Astrocyte (in vitro differentiated cells and primary cell): ENCODE measurements at regions not wholly inside any gene's neighbourhood (a gene's known extent, or its start where the extent isn't known, plus 50 kb on each side); places are given as distances from the start of the nearest gene placed in this dataset.

Experiments used
- DNase-seq: peaks from one replicate; pipeline ENCODE4 v3.0.0-alpha.2; 2010; ENCODE audit warnings: low read depth
- FAIRE-seq: peaks from 2 replicates; lab custom pipeline; 2011; peaks lifted over from hg19 to GRCh38; lab: Jason Lieb, UNC
- H2AFZ ChIP-seq: 2 replicates; pipeline ENCODE4 v1.6.0; 2012; ENCODE audit warnings: low read depth, low read length, inconsistent platforms
- H3K27ac ChIP-seq: 2 replicates; pipeline ENCODE4 v1.5.1; 2011; ENCODE audit warnings: low read depth, low read length, inconsistent platforms
- H3K27me3 ChIP-seq: 2 replicates; pipeline ENCODE4 v1.6.0; 2011; ENCODE audit warnings: low read length, inconsistent platforms; ENCODE audit not compliant: insufficient read depth
- H3K36me3 ChIP-seq: 2 replicates; pipeline ENCODE4 v1.5.1; 2011; ENCODE audit warnings: low read length, inconsistent platforms; ENCODE audit not compliant: insufficient read depth
- H3K4me1 ChIP-seq: 2 replicates; pipeline ENCODE4 v1.5.1; 2011; ENCODE audit warnings: low read length, inconsistent platforms; ENCODE audit not compliant: insufficient read depth
- H3K4me2 ChIP-seq: 2 replicates; pipeline ENCODE4 v1.6.0; 2012; ENCODE audit warnings: low read length, inconsistent platforms
- H3K4me3 ChIP-seq: 2 replicates; pipeline ENCODE4 v1.5.1; 2011; ENCODE audit warnings: low read depth, mild to moderate bottlenecking, low read length, inconsistent platforms; ENCODE audit not compliant: insufficient read depth
- H3K79me2 ChIP-seq: 2 replicates; pipeline ENCODE4 v1.6.0; 2012; ENCODE audit warnings: mild to moderate bottlenecking, low read length, inconsistent platforms; ENCODE audit not compliant: insufficient read depth
- H3K9ac ChIP-seq: 2 replicates; pipeline ENCODE4 v1.6.0; 2012; ENCODE audit warnings: mild to moderate bottlenecking, low read length, inconsistent platforms
- H3K9me3 ChIP-seq: 2 replicates; pipeline ENCODE4 v1.5.1; 2012; ENCODE audit warnings: low read depth, mild to moderate bottlenecking, low read length, inconsistent platforms; ENCODE audit not compliant: insufficient read depth
- H4K20me1 ChIP-seq: 2 replicates; pipeline ENCODE4 v1.6.0; 2012; ENCODE audit warnings: low read length, inconsistent platforms; ENCODE audit not compliant: insufficient read depth
- H3K27ac Mint-ChIP-seq: one replicate; pipeline ENCODE4 v1.8.0; 2021; ENCODE audit warnings: mild to moderate bottlenecking, mixed read lengths; ENCODE audit not compliant: unreplicated experiment
- H3K27me3 Mint-ChIP-seq: one replicate; pipeline ENCODE4 v1.8.0; 2021; ENCODE audit warnings: low read depth, mixed read lengths; ENCODE audit not compliant: unreplicated experiment
- H3K36me3 Mint-ChIP-seq: one replicate; pipeline ENCODE4 v1.8.0; 2021; ENCODE audit warnings: low read depth, mixed read lengths; ENCODE audit not compliant: unreplicated experiment
- H3K4me1 Mint-ChIP-seq: one replicate; pipeline ENCODE4 v1.8.0; 2021; ENCODE audit warnings: low read depth, mixed read lengths; ENCODE audit not compliant: unreplicated experiment
- H3K4me3 Mint-ChIP-seq: one replicate; pipeline ENCODE4 v1.8.0; 2021; ENCODE audit warnings: mild to moderate bottlenecking, moderate library complexity, mixed read lengths; ENCODE audit not compliant: unreplicated experiment
- H3K9me3 Mint-ChIP-seq: one replicate; pipeline ENCODE4 v1.8.0; 2021; ENCODE audit warnings: mild to moderate bottlenecking, mixed read lengths; ENCODE audit not compliant: unreplicated experiment
- CTCF ChIP-seq: IDR thresholded peaks from 2 replicates; pipeline ENCODE4 v1.5.1; 2011; ENCODE audit warnings: low read depth, mild to moderate bottlenecking, inconsistent platforms, low read length, moderate library complexity; ENCODE audit not compliant: insufficient read depth
- EZH2 ChIP-seq: IDR thresholded peaks from 2 replicates; pipeline ENCODE4 v1.6.1; 2012; ENCODE audit warnings: mild to moderate bottlenecking, low read length, inconsistent platforms; ENCODE audit not compliant: insufficient read depth

GRCh38 chr3:163838769-163839168, 1239.5 kb downstream of the SI start:
- FAIRE-seq (no peak), DNase-seq (no peak)
- H3K27me3 ChIP-seq = no peaks in the 10 kb centered on the region
- no peaks in the 10 kb centered on the region for H4K20me1 ChIP-seq
- TF ChIP-seq EZH2 = no peak
- TF ChIP-seq CTCF = no peak
- no peaks in the 10 kb centered on the region for H3K79me2 ChIP-seq
- no peaks in the 10 kb centered on the region for H3K9me3 ChIP-seq
- no peak overlapping the region for H3K27ac ChIP-seq
- no peak overlapping the region for H3K4me3 ChIP-seq
- Mint-ChIP-seq H3K27ac (no peak overlapping the region), H3K27me3 (no peaks in the 10 kb centered on the region), H3K4me3 (no peak overlapping the region), H3K9me3 (peaks cover 1% of the 10 kb centered on the region), H3K36me3 (no peaks in the 10 kb centered on the region), H3K4me1 (no peaks in the 10 kb centered on the region)
- no peak overlapping the region for H3K9ac ChIP-seq
- no peaks in the 10 kb centered on the region for H3K4me1 ChIP-seq
- H3K36me3 ChIP-seq = no peaks in the 10 kb centered on the region
- no peak overlapping the region for H3K4me2 ChIP-seq
- no peak overlapping the region for H2AFZ ChIP-seq

GRCh38 chr3:163832547-163832946, 1245.7 kb downstream of the SI start:
- Mint-ChIP-seq H3K27ac (no peak overlapping the region), H3K4me1 (no peaks in the 10 kb centered on the region), H3K4me3 (no peak overlapping the region), H3K27me3 (no peaks in the 10 kb centered on the region), H3K9me3 (no peaks in the 10 kb centered on the region), H3K36me3 (no peaks in the 10 kb centered on the region)
- no peak overlapping the region for H3K4me3 ChIP-seq
- FAIRE-seq (no peak), DNase-seq (no peak)
- no peaks in the 10 kb centered on the region for H3K27me3 ChIP-seq
- no peak overlapping the region for H2AFZ ChIP-seq
- no peak overlapping the region for H3K4me2 ChIP-seq
- no peaks in the 10 kb centered on the region for H4K20me1 ChIP-seq
- H3K27ac ChIP-seq = no peak overlapping the region
- TF ChIP-seq CTCF (no peak), EZH2 (no peak)
- peaks cover 7% of the 10 kb centered on the region for H3K9me3 ChIP-seq
- H3K36me3 ChIP-seq = no peaks in the 10 kb centered on the region
- no peak overlapping the region for H3K9ac ChIP-seq
- no peaks in the 10 kb centered on the region for H3K79me2 ChIP-seq
- no peaks in the 10 kb centered on the region for H3K4me1 ChIP-seq

GRCh38 chr3:163821841-163822240, 1256.5 kb downstream of the SI start:
- TF ChIP-seq CTCF (no peak), EZH2 (no peak)
- Histone ChIP-seq H3K79me2 (no peaks in the 10 kb centered on the region), H3K4me1 (no peaks in the 10 kb centered on the region), H3K9ac (no peak overlapping the region), H3K4me3 (no peak overlapping the region), H3K4me2 (no peak overlapping the region), H3K27ac (no peak overlapping the region), H2AFZ (no peak overlapping the region), H3K36me3 (no peaks in the 10 kb centered on the region), H3K9me3 (no peaks in the 10 kb centered on the region), H4K20me1 (no peaks in the 10 kb centered on the region), H3K27me3 (no peaks in the 10 kb centered on the region)
- no peaks in the 10 kb centered on the region for H3K27me3 Mint-ChIP-seq
- DNase-seq (no peak), FAIRE-seq (no peak)
- H3K36me3 Mint-ChIP-seq = no peaks in the 10 kb centered on the region
- H3K4me3 Mint-ChIP-seq = no peak overlapping the region
- no peak overlapping the region for H3K27ac Mint-ChIP-seq
- no peaks in the 10 kb centered on the region for H3K9me3 Mint-ChIP-seq
- H3K4me1 Mint-ChIP-seq = peaks cover 5% of the 10 kb centered on the region
